PC-3 (cell line): ENCODE measurements at regions not wholly inside any gene's neighbourhood (a gene's known extent, or its start where the extent isn't known, plus 50 kb on each side); places are given as distances from the start of the nearest gene placed in this dataset.

ENCODE experiments used
- ATAC-seq: fragments of 200-7000 bp; cut with Tn5 transposase; 2 replicates; pipeline ENCODE4 v1.9.1; 2020; ENCODE audit warnings: mild to moderate bottlenecking, moderate library complexity
- BruUV-seq: library from RNA; stranded (reverse); fragments of 400-500 nt; replicated peaks from 2 replicates; lab custom pipeline; 2021; lab: Mats Ljungman, UMichigan
- CTCF ChIA-PET: fragments of 300-600 bp; sonication (Branson Sonifier 250); formaldehyde crosslinking; loops from one replicate; lab custom pipeline; 2022; ENCODE audit warnings: antibody characterized with exemption; lab: Charles Lee
- POLR2A ChIA-PET: fragments of 300-600 bp; sonication (Branson Sonifier 250); formaldehyde crosslinking; loops from one replicate; lab custom pipeline; 2022; ENCODE audit warnings: antibody characterized with exemption; ENCODE audit not compliant: unreplicated experiment; lab: Charles Lee
- DNase-seq: peaks from one replicate; pipeline ENCODE4 v3.0.0-alpha.2; 2015
- H2AFZ ChIP-seq: fragments of 300-600 bp; sonication (generic); 2 replicates; pipeline ENCODE4 v1.6.0; 2016; ENCODE audit warnings: antibody characterized with exemption, low read length
- H3F3A ChIP-seq: fragments of 300-600 bp; sonication (generic); one replicate; pipeline ENCODE4 v1.6.0; 2017; ENCODE audit warnings: antibody characterized with exemption, low read length, control low read depth, mild to moderate bottlenecking; ENCODE audit not compliant: unreplicated experiment
- H3K27ac ChIP-seq: fragments of 300-600 bp; sonication (generic); 2 replicates; pipeline ENCODE4 v1.5.1; 2016; ENCODE audit warnings: mild to moderate bottlenecking, low read length
- H3K27me3 ChIP-seq: fragments of 300-600 bp; sonication (generic); 2 replicates; pipeline ENCODE4 v1.6.1; 2016; ENCODE audit warnings: low read length, mixed read lengths
- H3K36me3 ChIP-seq: fragments of 300-600 bp; sonication (generic); 2 replicates; pipeline ENCODE4 v1.6.1; 2016; ENCODE audit warnings: low read depth, mixed run types, low read length, mixed read lengths
- H3K4me1 ChIP-seq: fragments of 300-600 bp; sonication (generic); 2 replicates; pipeline ENCODE4 v1.5.1; 2016; ENCODE audit warnings: low read length; ENCODE audit not compliant: insufficient read depth
- H3K4me2 ChIP-seq: fragments of 300-600 bp; sonication (generic); 2 replicates; pipeline ENCODE4 v1.6.0; 2016; ENCODE audit warnings: low read length
- H3K4me3 ChIP-seq: fragments of 300-600 bp; sonication (generic); 2 replicates; pipeline ENCODE4 v1.5.1; 2016; ENCODE audit warnings: mild to moderate bottlenecking, low read length, mixed read lengths
- H3K79me2 ChIP-seq: fragments of 300-600 bp; sonication (generic); 2 replicates; pipeline ENCODE4 v1.6.1; 2017; ENCODE audit warnings: low read length, mixed read lengths
- H3K9ac ChIP-seq: fragments of 300-600 bp; sonication (generic); 2 replicates; pipeline ENCODE4 v1.6.0; 2016; ENCODE audit warnings: mild to moderate bottlenecking, low read length
- H3K9me2 ChIP-seq: fragments of 300-600 bp; sonication (generic); replicated peaks from 2 replicates; pipeline ENCODE4 v1.6.1; 2016; ENCODE audit warnings: mixed run types, low read length, mixed read lengths
- H3K9me3 ChIP-seq: fragments of 300-600 bp; sonication (generic); 2 replicates; pipeline ENCODE4 v1.6.1; 2016; ENCODE audit warnings: low read length, mixed read lengths
- H4K20me1 ChIP-seq: fragments of 300-600 bp; sonication (generic); 2 replicates; pipeline ENCODE4 v1.6.1; 2016; ENCODE audit warnings: low read length, mixed read lengths
- EZH2 ChIP-seq: fragments of 300-600 bp; sonication (generic); IDR thresholded peaks from one replicate; pipeline ENCODE4 v1.6.1; 2017; ENCODE audit warnings: antibody characterized with exemption, mild to moderate bottlenecking, low read length; ENCODE audit not compliant: unreplicated experiment
- EZH2phosphoT487 ChIP-seq: fragments of 300-600 bp; sonication (generic); IDR thresholded peaks from 2 replicates; pipeline ENCODE4 v1.6.1; 2018; ENCODE audit warnings: mild to moderate bottlenecking, antibody characterized with exemption, low read length, borderline replicate concordance
- intact Hi-C: fragments of 100-400 bp; cut with micrococcal nuclease; formaldehyde crosslinking; loops from 2 replicates; pipeline ENCODE4 v1.9.0; 2023
- TF ChIP-seq, protein P1 (sequence below): fragments of 300-600 bp; sonication (generic); conservative IDR thresholded peaks from 2 replicates; pipeline ENCODE4 v1.5.1; 2017; ENCODE audit warnings: antibody characterized with exemption, low read depth, mild to moderate bottlenecking, low read length

- H3K4me3 ChIP-seq: no peak overlapping the region
- ChIA-PET CTCF (no interaction called here), POLR2A (no interaction called here)
- H2AFZ ChIP-seq: no peak overlapping the region
- H3K79me2 ChIP-seq: no peaks in the 10 kb centered on the region
- H3K9me2 ChIP-seq: no peaks in the 10 kb centered on the region
- no peaks in the 10 kb centered on the region for H3K27me3 ChIP-seq
- intact Hi-C loops: loop anchor here (2.0 kb wide), 1 partner anchor 32 kb away; no protein-coding TSS in a partner anchor
- ATAC-seq (no peak), DNase-seq (no peak)
- BruUV-seq: no TSS peak
- H3K9me3 ChIP-seq: no peaks in the 10 kb centered on the region
- peak overlapping the region; percentile 16 for H3K4me2 ChIP-seq
- H3K27ac ChIP-seq: peak overlapping the region; percentile 91
- no peak for TF ChIP-seq EZH2
- TF ChIP-seq, protein P1, sequence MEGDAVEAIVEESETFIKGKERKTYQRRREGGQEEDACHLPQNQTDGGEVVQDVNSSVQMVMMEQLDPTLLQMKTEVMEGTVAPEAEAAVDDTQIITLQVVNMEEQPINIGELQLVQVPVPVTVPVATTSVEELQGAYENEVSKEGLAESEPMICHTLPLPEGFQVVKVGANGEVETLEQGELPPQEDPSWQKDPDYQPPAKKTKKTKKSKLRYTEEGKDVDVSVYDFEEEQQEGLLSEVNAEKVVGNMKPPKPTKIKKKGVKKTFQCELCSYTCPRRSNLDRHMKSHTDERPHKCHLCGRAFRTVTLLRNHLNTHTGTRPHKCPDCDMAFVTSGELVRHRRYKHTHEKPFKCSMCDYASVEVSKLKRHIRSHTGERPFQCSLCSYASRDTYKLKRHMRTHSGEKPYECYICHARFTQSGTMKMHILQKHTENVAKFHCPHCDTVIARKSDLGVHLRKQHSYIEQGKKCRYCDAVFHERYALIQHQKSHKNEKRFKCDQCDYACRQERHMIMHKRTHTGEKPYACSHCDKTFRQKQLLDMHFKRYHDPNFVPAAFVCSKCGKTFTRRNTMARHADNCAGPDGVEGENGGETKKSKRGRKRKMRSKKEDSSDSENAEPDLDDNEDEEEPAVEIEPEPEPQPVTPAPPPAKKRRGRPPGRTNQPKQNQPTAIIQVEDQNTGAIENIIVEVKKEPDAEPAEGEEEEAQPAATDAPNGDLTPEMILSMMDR: no peak
- TF ChIP-seq EZH2phosphoT487: no peak
- H3K36me3 ChIP-seq: no peaks in the 10 kb centered on the region
- no peaks in the 10 kb centered on the region for H3F3A ChIP-seq
- H4K20me1 ChIP-seq: no peaks in the 10 kb centered on the region
- peaks cover 43% of the 10 kb centered on the region for H3K4me1 ChIP-seq
- H3K9ac ChIP-seq: peak overlapping the region; percentile 37; the same call in 1 of the 2 replicates
These were observed 69.5 kb downstream of the ADM start for GRCh38 chr11:10374386-10374785.

DNA sequence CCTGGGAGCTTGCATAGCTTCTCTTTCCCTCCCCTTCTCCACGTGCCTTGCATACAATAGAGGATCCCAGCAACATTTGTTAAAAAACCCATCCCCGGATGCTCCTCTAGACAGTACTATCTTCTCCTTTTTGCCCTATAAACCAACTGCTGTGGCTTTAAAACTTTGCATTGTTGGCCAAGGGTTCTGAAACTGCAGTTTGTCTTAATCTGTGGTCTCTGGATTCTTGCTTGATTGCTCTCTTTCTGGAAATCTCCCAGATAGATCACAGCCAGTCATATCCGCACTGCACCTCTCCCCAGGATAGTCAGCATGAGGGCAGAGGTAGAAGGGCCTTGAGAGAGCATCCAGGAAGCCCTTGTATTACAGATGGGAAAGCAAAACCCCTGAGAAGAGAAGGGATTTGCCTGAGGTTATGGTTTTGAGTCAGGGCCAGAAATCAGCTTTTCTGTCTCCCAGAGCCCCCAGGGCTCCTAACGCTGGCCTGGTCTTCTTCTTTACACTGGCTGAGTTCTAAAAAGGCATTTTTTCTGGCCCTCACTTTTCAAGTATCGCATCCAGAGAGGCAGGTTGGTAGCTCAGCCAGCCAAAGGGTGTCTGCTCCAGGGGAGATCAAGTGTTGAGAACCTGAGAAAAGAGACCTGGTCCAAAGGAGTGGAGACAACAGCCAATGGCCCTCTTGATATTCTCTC lies 70.6 kb downstream of the ADM start:
- POLR2A ChIA-PET: interaction anchor here (0.7 kb wide), 1 partner anchor 15 kb away, joined by 3 read pairs; no protein-coding TSS in a partner anchor

More for the DNA sequence above, 70.6 kb downstream of the ADM start:
- peak overlapping the region; percentile 16 for H3K4me2 ChIP-seq
- no TSS peak for BruUV-seq
- peak overlapping the region; percentile 25; the same call in 1 of the 2 replicates for H3K9ac ChIP-seq
- H4K20me1 ChIP-seq: no peaks in the 10 kb centered on the region
- no peak overlapping the region for H3K4me3 ChIP-seq
- no peaks in the 10 kb centered on the region for H3K36me3 ChIP-seq
- no peak for TF ChIP-seq EZH2phosphoT487
- no peak for TF ChIP-seq EZH2
- TF ChIP-seq, protein P1: no peak
- H3K79me2 ChIP-seq: no peaks in the 10 kb centered on the region
- H3K9me2 ChIP-seq: no peaks in the 10 kb centered on the region
- peak; percentile 90 for ATAC-seq
- peak overlapping the region; percentile 91 for H3K27ac ChIP-seq
- DNase-seq: peak; percentile 93
- H3K4me1 ChIP-seq: peaks cover 54% of the 10 kb centered on the region
- intact Hi-C loops: loop anchor here (2.0 kb wide), 1 partner anchor 31 kb away; no protein-coding TSS in a partner anchor
- CTCF ChIA-PET: interaction anchor here (1.0 kb wide), 1 partner anchor 9 kb away, joined by 3 read pairs; no protein-coding TSS in a partner anchor
- no peaks in the 10 kb centered on the region for H3K9me3 ChIP-seq
- H3F3A ChIP-seq: no peaks in the 10 kb centered on the region
- H3K27me3 ChIP-seq: no peaks in the 10 kb centered on the region
- H2AFZ ChIP-seq: no peak overlapping the region
